ENCODE measurements at regions not wholly inside any gene's neighbourhood (a gene's known extent, or its start where the extent isn't known, plus 50 kb on each side); places are given as distances from the start of the nearest gene placed in this dataset.

- no peak for DNase-seq (ENCODE audit: low read depth)
- no peak overlapping the region for H3K4me3 ChIP-seq (ENCODE audit: low read depth, low read length)
Observed at GRCh38 chr7:96418581-96418980, 96.7 kb upstream of the SLC25A13 start.

GRCh38 chr7:96417784-96418183, 95.9 kb upstream of the SLC25A13 start:
- no peak for DNase-seq (ENCODE audit: low read depth)
- no peak overlapping the region for H3K4me3 ChIP-seq (ENCODE audit: low read depth, low read length)

GRCh38 chr7:96416599-96416998, 94.7 kb upstream of the SLC25A13 start:
- H3K4me3 ChIP-seq (ENCODE audit: low read depth, low read length), result no peak overlapping the region
- DNase-seq (ENCODE audit: low read depth), result no peak

- no peak for DNase-seq (ENCODE audit: low read depth)
- H3K4me3 ChIP-seq (ENCODE audit: low read depth, low read length), result no peak overlapping the region
Observed at GRCh38 chr7:96416116-96416515, 94.2 kb upstream of the SLC25A13 start.

- DNase-seq (ENCODE audit: low read depth), result no peak
- H3K4me3 ChIP-seq (ENCODE audit: low read depth, low read length), result no peak overlapping the region
Observed at GRCh38 chr7:96415293-96415940, 93.5 kb upstream of the SLC25A13 start.

GRCh38 chr7:96414931-96415292, 93.0 kb upstream of the SLC25A13 start:
- DNase-seq (ENCODE audit: low read depth), result no peak
- H3K4me3 ChIP-seq (ENCODE audit: low read depth, low read length), result no peak overlapping the region

- DNase-seq (ENCODE audit: low read depth), result no peak
Observed at GRCh38 chr7:96410126-96410839, 88.4 kb upstream of the SLC25A13 start.

GRCh38 chr7:96408881-96409280, 87.0 kb upstream of the SLC25A13 start:
- no peak overlapping the region for H3K4me3 ChIP-seq (ENCODE audit: low read depth, low read length)
- DNase-seq (ENCODE audit: low read depth), result no peak

More at GRCh38 chr7:96410126-96410839, 88.4 kb upstream of the SLC25A13 start:
- H3K4me3 ChIP-seq (ENCODE audit: low read depth, low read length), result no peak overlapping the region

GRCh38 chr7:96407427-96407826, 85.5 kb upstream of the SLC25A13 start:
- DNase-seq (ENCODE audit: low read depth), result peak; percentile 59

GRCh38 chr7:96402913-96403312, 81.0 kb upstream of the SLC25A13 start:
- H3K4me3 ChIP-seq (ENCODE audit: low read depth, low read length), result no peak overlapping the region
- no peak for DNase-seq (ENCODE audit: low read depth)

More at GRCh38 chr7:96407427-96407826, 85.5 kb upstream of the SLC25A13 start:
- H3K4me3 ChIP-seq (ENCODE audit: low read depth, low read length), result no peak overlapping the region

GRCh38 chr7:96401200-96401599, 79.3 kb upstream of the SLC25A13 start:
- DNase-seq (ENCODE audit: low read depth), result peak; percentile 27
- H3K4me3 ChIP-seq (ENCODE audit: low read depth, low read length), result no peak overlapping the region

- no peak overlapping the region for H3K4me3 ChIP-seq (ENCODE audit: low read depth, low read length)
- DNase-seq (ENCODE audit: low read depth), result no peak
Observed at GRCh38 chr7:96400518-96400917, 78.6 kb upstream of the SLC25A13 start.

GRCh38 chr7:96400001-96400400, 78.1 kb upstream of the SLC25A13 start:
- DNase-seq (ENCODE audit: low read depth), result no peak
- no peak overlapping the region for H3K4me3 ChIP-seq (ENCODE audit: low read depth, low read length)

GRCh38 chr7:96397936-96398598, 76.2 kb upstream of the SLC25A13 start:
- H3K4me3 ChIP-seq (ENCODE audit: low read depth, low read length), result no peak overlapping the region
- peak; percentile 16 for DNase-seq (ENCODE audit: low read depth)

- peak; percentile 60 for DNase-seq (ENCODE audit: low read depth)
- H3K4me3 ChIP-seq (ENCODE audit: low read depth, low read length), result peak overlapping the region; percentile 24
Observed at GRCh38 chr7:96388620-96389383, 66.9 kb upstream of the SLC25A13 start.

- H3K4me3 ChIP-seq (ENCODE audit: low read depth, low read length), result no peak overlapping the region
- DNase-seq (ENCODE audit: low read depth), result peak; percentile 68
Observed at GRCh38 chr7:96388166-96388565, 66.3 kb upstream of the SLC25A13 start.

GRCh38 chr7:96380111-96380512, 58.2 kb upstream of the SLC25A13 start:
- H3K4me3 ChIP-seq (ENCODE audit: low read depth, low read length), result no peak overlapping the region
- DNase-seq (ENCODE audit: low read depth), result no peak

- H3K4me3 ChIP-seq (ENCODE audit: low read depth, low read length), result no peak overlapping the region
- no peak for DNase-seq (ENCODE audit: low read depth)
Observed at GRCh38 chr7:96377399-96377798, 55.5 kb upstream of the SLC25A13 start.
